Liver (tissue), 3 donors: ENCODE measurements at regions not wholly inside any gene's neighbourhood (a gene's known extent, or its start where the extent isn't known, plus 50 kb on each side); places are given as distances from the start of the nearest gene placed in this dataset.

Experiments
- ATF3 ChIP-seq: IDR thresholded peaks from 2 replicates; pipeline ENCODE4 v1.6.1; 2016; ENCODE audit warnings: antibody characterized with exemption
- GABPA ChIP-seq, 2 donors: IDR thresholded peaks in 1 of 2; conservative IDR thresholded peaks in 1 of 2; 2 replicates each; pipeline ENCODE4 v1.6.1; 2016; ENCODE audit warnings: antibody characterized with exemption in 2 of 2, mild to moderate bottlenecking in 1 of 2, moderate library complexity in 1 of 2
- MAX ChIP-seq: IDR thresholded peaks from 2 replicates; pipeline ENCODE4 v1.6.1; 2016; ENCODE audit warnings: antibody characterized with exemption
- NR2F2 ChIP-seq: IDR thresholded peaks from 2 replicates; pipeline ENCODE4 v1.6.1; 2016; ENCODE audit warnings: antibody characterized with exemption
- RAD21 ChIP-seq, 2 donors: IDR thresholded peaks; 2 replicates each; pipeline ENCODE4 v1.6.1; 2016; ENCODE audit warnings: antibody characterized with exemption in 2 of 2, mild to moderate bottlenecking in 2 of 2
- REST ChIP-seq: IDR thresholded peaks from 2 replicates; pipeline ENCODE4 v1.6.1; 2016; ENCODE audit warnings: antibody characterized with exemption, mild to moderate bottlenecking
- RXRA ChIP-seq, 2 donors: IDR thresholded peaks; 2 replicates each; pipeline ENCODE4 v1.6.1; 2017 to 2018; ENCODE audit warnings: antibody characterized with exemption in 2 of 2, mild to moderate bottlenecking in 1 of 2
- SP1 ChIP-seq: IDR thresholded peaks from 2 replicates; pipeline ENCODE4 v1.6.1; 2018; ENCODE audit warnings: antibody characterized with exemption, mild to moderate bottlenecking
- TAF1 ChIP-seq: conservative IDR thresholded peaks from 2 replicates; pipeline ENCODE4 v1.6.1; 2016; ENCODE audit warnings: antibody characterized with exemption, mild to moderate bottlenecking
- TF ChIP-seq, protein P1 (sequence below): fragments of 150-350 bp; IDR thresholded peaks from 2 replicates; pipeline ENCODE4 v1.5.1; 2017; ENCODE audit warnings: improper control_type of control experiment, low read depth, low read length; ENCODE audit not compliant: missing input control
- TF ChIP-seq, protein P2 (sequence below): IDR thresholded peaks from 2 replicates; pipeline ENCODE4 v1.6.1; 2016; ENCODE audit warnings: antibody characterized with exemption
- donor health status: healthy.
- donor health status: healthy.

- no peak for TF ChIP-seq TAF1
- TF ChIP-seq, protein P1, sequence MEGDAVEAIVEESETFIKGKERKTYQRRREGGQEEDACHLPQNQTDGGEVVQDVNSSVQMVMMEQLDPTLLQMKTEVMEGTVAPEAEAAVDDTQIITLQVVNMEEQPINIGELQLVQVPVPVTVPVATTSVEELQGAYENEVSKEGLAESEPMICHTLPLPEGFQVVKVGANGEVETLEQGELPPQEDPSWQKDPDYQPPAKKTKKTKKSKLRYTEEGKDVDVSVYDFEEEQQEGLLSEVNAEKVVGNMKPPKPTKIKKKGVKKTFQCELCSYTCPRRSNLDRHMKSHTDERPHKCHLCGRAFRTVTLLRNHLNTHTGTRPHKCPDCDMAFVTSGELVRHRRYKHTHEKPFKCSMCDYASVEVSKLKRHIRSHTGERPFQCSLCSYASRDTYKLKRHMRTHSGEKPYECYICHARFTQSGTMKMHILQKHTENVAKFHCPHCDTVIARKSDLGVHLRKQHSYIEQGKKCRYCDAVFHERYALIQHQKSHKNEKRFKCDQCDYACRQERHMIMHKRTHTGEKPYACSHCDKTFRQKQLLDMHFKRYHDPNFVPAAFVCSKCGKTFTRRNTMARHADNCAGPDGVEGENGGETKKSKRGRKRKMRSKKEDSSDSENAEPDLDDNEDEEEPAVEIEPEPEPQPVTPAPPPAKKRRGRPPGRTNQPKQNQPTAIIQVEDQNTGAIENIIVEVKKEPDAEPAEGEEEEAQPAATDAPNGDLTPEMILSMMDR = no peak
- TF ChIP-seq, protein P2, sequence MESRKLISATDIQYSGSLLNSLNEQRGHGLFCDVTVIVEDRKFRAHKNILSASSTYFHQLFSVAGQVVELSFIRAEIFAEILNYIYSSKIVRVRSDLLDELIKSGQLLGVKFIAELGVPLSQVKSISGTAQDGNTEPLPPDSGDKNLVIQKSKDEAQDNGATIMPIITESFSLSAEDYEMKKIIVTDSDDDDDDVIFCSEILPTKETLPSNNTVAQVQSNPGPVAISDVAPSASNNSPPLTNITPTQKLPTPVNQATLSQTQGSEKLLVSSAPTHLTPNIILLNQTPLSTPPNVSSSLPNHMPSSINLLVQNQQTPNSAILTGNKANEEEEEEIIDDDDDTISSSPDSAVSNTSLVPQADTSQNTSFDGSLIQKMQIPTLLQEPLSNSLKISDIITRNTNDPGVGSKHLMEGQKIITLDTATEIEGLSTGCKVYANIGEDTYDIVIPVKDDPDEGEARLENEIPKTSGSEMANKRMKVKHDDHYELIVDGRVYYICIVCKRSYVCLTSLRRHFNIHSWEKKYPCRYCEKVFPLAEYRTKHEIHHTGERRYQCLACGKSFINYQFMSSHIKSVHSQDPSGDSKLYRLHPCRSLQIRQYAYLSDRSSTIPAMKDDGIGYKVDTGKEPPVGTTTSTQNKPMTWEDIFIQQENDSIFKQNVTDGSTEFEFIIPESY = no peak
- TF ChIP-seq GABPA (IDR thresholded peaks at IDR 0.05 in 1 of 2, conservative IDR thresholded peaks at IDR 0.05 in 1 of 2) = no peak
- TF ChIP-seq RAD21 (IDR thresholded peaks at IDR 0.05) = no peak
- no peak for TF ChIP-seq RXRA (IDR thresholded peaks at IDR 0.05)
- no peak for TF ChIP-seq NR2F2
- no peak for TF ChIP-seq REST
- TF ChIP-seq ATF3 = no peak
- TF ChIP-seq MAX = no peak
- no peak for TF ChIP-seq SP1
Measured at GRCh38 chr2:145748927-145749326, 1229.0 kb upstream of the ZEB2 start.
